Neural progenitor cell (in vitro differentiated cells): ENCODE measurements at regions not wholly inside any gene's neighbourhood (a gene's known extent, or its start where the extent isn't known, plus 50 kb on each side); places are given as distances from the start of the nearest gene placed in this dataset.

ENCODE experiments used
- EZH2 ChIP-seq: fragments of 200-600 bp; sonication (generic); IDR thresholded peaks from 2 replicates; pipeline ENCODE4 v1.6.1; 2017; ENCODE audit warnings: antibody characterized with exemption, mild to moderate bottlenecking, moderate library complexity
- EZH2phosphoT487 ChIP-seq: fragments of 200-600 bp; sonication (generic); IDR thresholded peaks from 2 replicates; pipeline ENCODE4 v1.6.1; 2017; ENCODE audit warnings: antibody characterized with exemption
- TF ChIP-seq, protein P1 (sequence below): fragments of 200-600 bp; sonication (generic); IDR thresholded peaks from 2 replicates; pipeline ENCODE4 v1.5.1; 2017; ENCODE audit warnings: antibody characterized with exemption, mild to moderate bottlenecking

DNA sequence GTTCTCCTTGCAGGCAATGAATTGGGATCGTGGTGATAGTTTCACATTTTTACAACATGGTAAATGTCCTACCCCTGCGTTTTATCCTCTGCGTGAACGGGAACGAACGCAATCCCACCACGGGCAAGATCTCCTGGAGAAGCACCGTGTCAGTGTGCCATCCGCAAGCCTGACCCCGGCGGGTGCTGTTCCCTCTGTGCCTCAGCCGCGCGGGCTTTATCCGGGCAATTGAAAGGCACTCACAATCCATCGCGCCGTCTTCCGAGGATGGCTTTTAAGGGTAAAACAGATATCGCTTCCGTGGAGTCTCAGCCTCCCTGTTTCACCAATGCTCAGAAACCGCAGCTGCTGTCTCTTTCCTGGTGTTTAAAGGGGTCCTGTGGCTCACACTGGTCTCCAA, 1387.5 kb downstream of the BRD1 start:
- TF ChIP-seq, protein P1, sequence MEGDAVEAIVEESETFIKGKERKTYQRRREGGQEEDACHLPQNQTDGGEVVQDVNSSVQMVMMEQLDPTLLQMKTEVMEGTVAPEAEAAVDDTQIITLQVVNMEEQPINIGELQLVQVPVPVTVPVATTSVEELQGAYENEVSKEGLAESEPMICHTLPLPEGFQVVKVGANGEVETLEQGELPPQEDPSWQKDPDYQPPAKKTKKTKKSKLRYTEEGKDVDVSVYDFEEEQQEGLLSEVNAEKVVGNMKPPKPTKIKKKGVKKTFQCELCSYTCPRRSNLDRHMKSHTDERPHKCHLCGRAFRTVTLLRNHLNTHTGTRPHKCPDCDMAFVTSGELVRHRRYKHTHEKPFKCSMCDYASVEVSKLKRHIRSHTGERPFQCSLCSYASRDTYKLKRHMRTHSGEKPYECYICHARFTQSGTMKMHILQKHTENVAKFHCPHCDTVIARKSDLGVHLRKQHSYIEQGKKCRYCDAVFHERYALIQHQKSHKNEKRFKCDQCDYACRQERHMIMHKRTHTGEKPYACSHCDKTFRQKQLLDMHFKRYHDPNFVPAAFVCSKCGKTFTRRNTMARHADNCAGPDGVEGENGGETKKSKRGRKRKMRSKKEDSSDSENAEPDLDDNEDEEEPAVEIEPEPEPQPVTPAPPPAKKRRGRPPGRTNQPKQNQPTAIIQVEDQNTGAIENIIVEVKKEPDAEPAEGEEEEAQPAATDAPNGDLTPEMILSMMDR: no peak
- TF ChIP-seq EZH2: no peak
- TF ChIP-seq EZH2phosphoT487: no peak
